ENCODE measurements at regions not wholly inside any gene's neighbourhood (a gene's known extent, or its start where the extent isn't known, plus 50 kb on each side); places are given as distances from the start of the nearest gene placed in this dataset.

GRCh38 chrX:150239946-150240642 is 123.0 kb upstream of the MAMLD1 start:
- no peak for DNase-seq (ENCODE audit: low spot score)
- Mint-ChIP-seq H3K36me3 (ENCODE audit: low read depth) (no peaks in the 10 kb centered on the region), H3K9me3 (ENCODE audit: low read depth) (peaks cover 3% of the 10 kb centered on the region), H3K27ac (ENCODE audit: unreplicated experiment) (no peak overlapping the region), H3K4me1 (ENCODE audit: low read depth) (peaks cover 2% of the 10 kb centered on the region), H3K27me3 (ENCODE audit: low read depth) (no peaks in the 10 kb centered on the region), H3K4me3 (ENCODE audit: unreplicated experiment) (no peak overlapping the region)
- no peak for TF ChIP-seq CTCF (IDR thresholded peaks at IDR 0.05)

GRCh38 chrX:150240643-150240970 is 122.5 kb upstream of the MAMLD1 start:
- H3K9me3 Mint-ChIP-seq (ENCODE audit: low read depth) = peaks cover 5% of the 10 kb centered on the region
- H3K4me3 Mint-ChIP-seq (ENCODE audit: unreplicated experiment) = no peak overlapping the region
- TF ChIP-seq CTCF (IDR thresholded peaks at IDR 0.05) = no peak
- no peak for DNase-seq (ENCODE audit: low spot score)
- no peaks in the 10 kb centered on the region for H3K27me3 Mint-ChIP-seq (ENCODE audit: low read depth)
- no peaks in the 10 kb centered on the region for H3K36me3 Mint-ChIP-seq (ENCODE audit: low read depth)
- peaks cover 2% of the 10 kb centered on the region for H3K4me1 Mint-ChIP-seq (ENCODE audit: low read depth)
- H3K27ac Mint-ChIP-seq (ENCODE audit: unreplicated experiment) = no peak overlapping the region

GRCh38 chrX:150253959-150254620 is 109.0 kb upstream of the MAMLD1 start:
- DNase-seq (ENCODE audit: low spot score) = no peak
- H3K27me3 Mint-ChIP-seq (ENCODE audit: low read depth) = no peaks in the 10 kb centered on the region
- H3K27ac Mint-ChIP-seq (ENCODE audit: unreplicated experiment) = no peak overlapping the region
- peaks cover 27% of the 10 kb centered on the region for H3K4me1 Mint-ChIP-seq (ENCODE audit: low read depth)
- no peak for TF ChIP-seq CTCF (IDR thresholded peaks at IDR 0.05)
- peaks cover 3% of the 10 kb centered on the region for H3K9me3 Mint-ChIP-seq (ENCODE audit: low read depth)
- no peaks in the 10 kb centered on the region for H3K36me3 Mint-ChIP-seq (ENCODE audit: low read depth)
- no peak overlapping the region for H3K4me3 Mint-ChIP-seq (ENCODE audit: unreplicated experiment)

GRCh38 chrX:150254909-150255308 is 108.2 kb upstream of the MAMLD1 start:
- DNase-seq (ENCODE audit: low spot score) = no peak
- no peak overlapping the region for H3K27ac Mint-ChIP-seq (ENCODE audit: unreplicated experiment)
- peaks cover 3% of the 10 kb centered on the region for H3K9me3 Mint-ChIP-seq (ENCODE audit: low read depth)
- no peaks in the 10 kb centered on the region for H3K36me3 Mint-ChIP-seq (ENCODE audit: low read depth)
- H3K27me3 Mint-ChIP-seq (ENCODE audit: low read depth) = no peaks in the 10 kb centered on the region
- H3K4me1 Mint-ChIP-seq (ENCODE audit: low read depth) = peaks cover 35% of the 10 kb centered on the region
- H3K4me3 Mint-ChIP-seq (ENCODE audit: unreplicated experiment) = no peak overlapping the region
- TF ChIP-seq CTCF (IDR thresholded peaks at IDR 0.05) = no peak

- no peak for TF ChIP-seq CTCF (IDR thresholded peaks at IDR 0.05)
- Mint-ChIP-seq H3K4me1 (ENCODE audit: low read depth) (peaks cover 36% of the 10 kb centered on the region), H3K4me3 (ENCODE audit: unreplicated experiment) (no peak overlapping the region), H3K27me3 (ENCODE audit: low read depth) (no peaks in the 10 kb centered on the region), H3K36me3 (ENCODE audit: low read depth) (no peaks in the 10 kb centered on the region), H3K9me3 (ENCODE audit: low read depth) (peaks cover 3% of the 10 kb centered on the region), H3K27ac (ENCODE audit: unreplicated experiment) (no peak overlapping the region)
- DNase-seq (ENCODE audit: low spot score) = no peak
These were observed 107.4 kb upstream of the MAMLD1 start for GRCh38 chrX:150255441-150256296.
